Activated CD4-positive, CD25-positive, alpha-beta regulatory T cell treated with anti-CD3 and anti-CD28 coated beads, Interleukin-2, amount 50 U/mL, for 72 hours (primary cell): ENCODE measurements at regions not wholly inside any gene's neighbourhood (a gene's known extent, or its start where the extent isn't known, plus 50 kb on each side); places are given as distances from the start of the nearest gene placed in this dataset.

Experiments
- DNase-seq: peaks from one replicate; pipeline ENCODE4 v3.0.0; 2021

DNA sequence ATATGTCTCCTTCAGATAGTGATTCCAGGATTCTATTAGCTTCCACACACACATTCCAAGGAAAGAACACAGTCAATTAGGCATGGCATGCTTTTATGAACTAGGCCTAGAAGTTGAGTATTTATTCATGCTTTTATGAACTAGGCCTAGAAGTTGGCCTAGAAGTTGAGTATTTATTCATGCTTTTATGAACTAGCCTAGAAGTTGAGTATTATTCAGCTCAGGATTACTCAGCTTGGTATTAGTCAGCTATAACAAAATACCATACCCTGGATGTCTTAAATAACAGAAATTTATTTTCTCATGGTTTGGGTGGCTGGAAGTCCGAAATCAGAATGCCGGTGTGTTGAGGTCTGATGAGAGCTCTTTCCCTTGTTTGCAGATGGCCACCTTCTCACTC is 442.7 kb upstream of the FLRT2 start:
- no peak for DNase-seq

- DNase-seq = no peak
Measured at GRCh38 chr14:85088192-85088591, 441.8 kb upstream of the FLRT2 start.

GRCh38 chr14:85090681-85091080 is 439.3 kb upstream of the FLRT2 start:
- no peak for DNase-seq

DNA sequence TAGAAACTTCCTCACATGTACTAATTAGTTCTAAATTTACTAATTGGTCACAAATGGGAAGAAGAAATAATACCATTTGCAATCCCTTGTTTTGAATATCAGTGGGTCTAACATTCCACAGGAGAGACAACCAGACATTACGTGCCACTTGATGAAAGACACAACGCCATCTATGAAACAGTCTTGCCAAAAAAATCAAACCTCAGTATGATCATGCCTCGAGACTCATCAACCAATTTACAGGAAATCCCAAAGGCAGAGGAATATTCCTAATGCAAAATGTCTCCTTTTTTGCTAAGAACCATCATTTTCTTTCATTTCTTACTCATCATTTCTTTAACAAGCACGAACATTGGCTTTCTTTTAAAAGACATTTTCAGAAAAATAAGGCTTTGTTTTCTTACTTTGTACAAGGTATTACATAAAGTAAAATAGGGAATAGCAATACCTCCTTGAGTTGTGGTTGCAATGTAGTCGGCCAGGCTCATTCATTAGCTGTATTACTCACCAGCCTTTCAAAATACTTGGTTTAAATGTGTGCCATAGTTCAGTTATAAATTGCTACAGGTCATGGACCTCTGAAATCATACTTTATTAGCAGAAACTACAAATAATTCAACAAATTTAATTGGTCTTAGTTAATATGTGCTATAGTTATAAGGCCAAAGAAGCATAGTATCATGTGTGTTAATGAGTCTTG is 436.2 kb upstream of the FLRT2 start:
- no peak for DNase-seq

DNA sequence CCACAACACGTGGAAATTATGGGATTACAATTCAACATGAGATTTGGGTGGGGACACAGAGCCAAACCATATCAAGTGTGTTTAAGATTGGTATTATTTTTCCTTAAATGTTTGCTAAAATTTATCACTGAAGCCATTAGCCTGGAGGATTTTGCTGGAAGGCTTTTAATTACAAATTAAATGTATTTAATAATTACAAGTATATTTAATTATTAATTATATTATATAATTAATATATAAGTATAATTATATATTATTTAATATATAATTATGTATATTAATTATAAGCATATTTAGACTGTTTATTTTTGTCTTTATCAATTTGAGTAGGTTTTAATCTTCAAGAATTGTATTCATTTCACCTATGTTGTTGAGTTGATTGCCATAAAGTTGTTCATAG is 427.4 kb upstream of the FLRT2 start:
- no peak for DNase-seq

- no peak for DNase-seq
Measured at GRCh38 chr14:85106506-85106905, 423.4 kb upstream of the FLRT2 start.

GRCh38 chr14:85112762-85113161 is 417.2 kb upstream of the FLRT2 start:
- DNase-seq = no peak

DNA sequence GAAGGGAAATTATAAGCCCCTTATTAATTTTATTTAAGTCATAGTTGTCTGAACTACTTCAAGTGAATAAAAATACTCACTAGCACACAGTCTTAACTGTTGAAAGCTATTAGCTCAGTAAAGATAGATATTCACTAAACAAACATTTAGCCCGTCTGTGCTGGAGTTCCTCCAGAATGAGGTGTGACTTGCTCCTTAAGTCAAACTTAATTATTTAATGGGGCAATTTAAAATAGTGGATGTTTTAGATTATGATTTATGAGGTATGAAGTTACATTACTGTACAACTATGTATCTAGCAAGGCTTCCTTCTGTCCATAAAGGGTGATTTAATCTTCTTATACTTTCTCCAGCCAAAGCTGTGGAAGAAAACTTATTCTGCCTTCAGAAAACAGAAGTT is 414.0 kb upstream of the FLRT2 start:
- DNase-seq = no peak

DNA sequence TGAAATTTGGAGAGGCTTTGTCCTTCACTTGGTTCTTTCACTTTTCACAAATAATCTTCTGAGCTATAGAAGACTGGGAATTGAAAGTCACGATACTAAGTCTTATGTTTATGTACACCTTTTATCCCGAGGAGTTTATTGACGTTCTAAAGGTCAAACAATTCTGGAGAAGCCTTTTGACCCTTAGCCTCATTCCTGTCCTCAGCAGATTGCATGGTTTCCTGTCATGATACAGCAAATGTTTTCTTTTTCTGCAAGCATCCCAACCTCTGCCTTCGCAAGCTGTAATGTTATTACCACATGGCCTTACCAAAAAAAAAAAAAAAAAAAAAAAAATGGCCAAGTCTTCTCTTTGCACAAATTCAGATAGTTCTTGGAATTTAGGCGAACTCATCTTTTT is 411.7 kb upstream of the FLRT2 start:
- DNase-seq = no peak

GRCh38 chr14:85122690-85123089 is 407.3 kb upstream of the FLRT2 start:
- DNase-seq = no peak

- no peak for DNase-seq
Measured at GRCh38 chr14:85123755-85124154, 406.2 kb upstream of the FLRT2 start.

GRCh38 chr14:85124631-85125290 is 405.2 kb upstream of the FLRT2 start:
- no peak for DNase-seq

- no peak for DNase-seq
Measured at GRCh38 chr14:85125291-85125670, 404.7 kb upstream of the FLRT2 start.

GRCh38 chr14:85129921-85130320 is 400.0 kb upstream of the FLRT2 start:
- no peak for DNase-seq

GRCh38 chr14:85131226-85131922 is 398.6 kb upstream of the FLRT2 start:
- DNase-seq = no peak

DNA sequence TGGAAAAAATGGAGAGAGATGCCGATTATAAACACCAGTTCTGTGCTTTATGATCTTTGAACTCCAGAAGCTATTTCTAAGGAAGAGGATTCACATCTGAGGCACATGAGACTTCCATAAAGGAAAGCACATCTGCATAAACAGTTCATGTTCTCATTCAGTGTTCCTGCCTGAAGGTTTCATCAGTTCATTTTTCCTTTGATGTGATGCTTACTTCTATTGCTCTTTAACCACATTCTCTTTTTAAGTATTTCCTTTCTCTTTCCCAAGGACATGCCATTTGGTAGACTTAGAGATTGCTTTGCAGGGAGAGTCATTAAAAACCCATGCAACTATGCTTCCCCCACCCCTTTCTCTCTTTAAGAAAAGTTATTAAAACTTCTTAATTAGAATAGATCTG is 387.0 kb upstream of the FLRT2 start:
- no peak for DNase-seq

GRCh38 chr14:85146779-85147178 is 383.2 kb upstream of the FLRT2 start:
- DNase-seq = no peak

- no peak for DNase-seq
Measured at GRCh38 chr14:85150166-85150565, 379.8 kb upstream of the FLRT2 start.

DNA sequence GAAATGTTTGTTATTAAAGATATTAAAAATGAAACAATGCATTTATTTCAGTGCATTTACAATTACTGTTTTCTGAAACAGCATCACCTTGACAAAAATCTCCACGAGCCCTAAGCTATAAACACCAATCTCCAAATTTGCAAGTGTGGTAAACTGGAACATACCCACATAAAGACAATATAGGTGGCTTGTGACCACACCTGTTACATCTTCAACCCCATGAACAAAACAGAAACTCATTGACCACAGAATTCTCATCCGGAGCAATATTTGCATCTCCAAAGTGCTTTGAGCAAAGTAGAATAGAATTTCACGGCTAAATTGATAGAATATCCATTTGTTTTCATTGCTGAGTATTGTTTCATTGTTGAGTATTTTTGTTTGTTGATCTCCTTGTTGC is 375.2 kb upstream of the FLRT2 start:
- no peak for DNase-seq

DNA sequence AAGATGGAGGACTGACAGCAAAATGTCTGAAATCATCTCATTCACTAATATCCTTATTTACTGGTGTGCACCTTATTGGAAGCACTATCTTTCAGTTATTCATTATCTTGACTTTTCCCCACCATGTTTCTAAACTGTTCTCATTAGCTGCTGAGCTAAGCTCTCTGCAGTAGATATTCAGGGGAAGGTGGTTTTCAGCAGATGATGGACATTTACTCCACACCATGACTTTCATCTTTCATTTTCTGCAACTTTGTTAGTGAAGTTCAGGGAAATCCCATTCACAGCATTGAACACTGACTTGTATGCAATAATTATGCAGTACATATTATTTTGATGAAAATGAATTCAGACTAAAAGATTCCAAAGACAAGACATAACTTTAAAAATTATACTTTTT is 373.6 kb upstream of the FLRT2 start:
- no peak for DNase-seq

DNA sequence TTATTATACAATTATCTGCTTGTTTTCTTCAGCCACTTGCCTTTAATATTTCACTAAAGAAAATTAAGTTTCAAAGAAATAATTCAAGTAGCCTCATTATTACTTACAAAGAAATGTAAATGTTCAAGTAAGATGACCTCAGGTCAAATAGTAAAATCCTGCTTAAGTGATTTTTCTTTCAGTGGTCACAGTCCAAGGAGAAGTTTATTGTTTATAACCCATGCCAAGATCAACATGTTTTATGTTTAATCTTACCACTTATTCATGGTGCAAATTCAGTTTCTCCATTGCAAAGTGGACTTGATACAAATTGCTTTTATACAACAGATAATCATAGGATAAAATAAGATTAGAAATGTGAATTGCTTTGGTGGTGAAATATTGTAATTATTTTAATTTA is 370.2 kb upstream of the FLRT2 start:
- no peak for DNase-seq

GRCh38 chr14:85165094-85165493 is 364.9 kb upstream of the FLRT2 start:
- DNase-seq = no peak

DNA sequence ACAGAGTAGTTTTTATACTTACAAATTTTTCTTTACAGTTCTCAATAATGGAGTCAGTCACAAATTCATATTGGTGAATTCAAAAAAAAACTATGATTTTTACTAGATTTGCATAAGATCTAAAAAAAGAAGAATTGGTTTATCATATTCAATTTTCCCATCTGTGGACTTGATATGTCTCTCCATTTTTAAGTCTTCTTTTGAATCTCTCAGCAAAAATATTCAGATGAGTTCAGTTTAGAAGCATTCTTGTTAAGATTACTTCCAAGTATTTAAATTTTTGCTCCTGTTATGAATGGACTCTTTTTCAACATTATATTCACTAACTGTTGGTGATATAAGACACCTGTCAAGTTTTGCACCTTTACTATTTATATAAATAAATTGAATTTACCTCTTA is 360.6 kb upstream of the FLRT2 start:
- no peak for DNase-seq

GRCh38 chr14:85172290-85172689 is 357.7 kb upstream of the FLRT2 start:
- no peak for DNase-seq
